Cardiac muscle cell (in vitro differentiated cells and primary cell): ENCODE measurements at regions not wholly inside any gene's neighbourhood (a gene's known extent, or its start where the extent isn't known, plus 50 kb on each side); places are given as distances from the start of the nearest gene placed in this dataset.

Experiments used
- DNase-seq, 2 donors: peaks; one replicate each; pipeline versions ENCODE4 v3.0.0 to v3.0.0-alpha.2; 2010 to 2017; ENCODE audit warnings: low read depth in 1 of 2, low spot score in 1 of 2
- H3K27ac ChIP-seq: fragments of 200-600 bp; sonication (generic); 2 replicates; pipeline ENCODE4 v1.5.1; 2016
- H3K27me3 ChIP-seq: fragments of 200-600 bp; sonication (generic); 2 replicates; pipeline ENCODE4 v1.6.0; 2016; ENCODE audit warnings: control low read depth
- H3K36me3 ChIP-seq: fragments of 200-600 bp; sonication (generic); 2 replicates; pipeline ENCODE4 v1.5.1; 2016; ENCODE audit warnings: control low read depth
- H3K4me1 ChIP-seq: fragments of 200-600 bp; sonication (generic); 2 replicates; pipeline ENCODE4 v1.8.1; 2017; ENCODE audit warnings: low read depth, mild to moderate bottlenecking, mixed run types
- H3K4me3 ChIP-seq: fragments of 200-600 bp; sonication (generic); 2 replicates; pipeline ENCODE4 v1.5.1; 2016; ENCODE audit warnings: mild to moderate bottlenecking
- H3K9me3 ChIP-seq: fragments of 200-600 bp; sonication (generic); 2 replicates; pipeline ENCODE4 v1.5.1; 2017; ENCODE audit warnings: low read depth, mild to moderate bottlenecking, control low read depth
- CTCF ChIP-seq: IDR thresholded peaks from 2 replicates; pipeline ENCODE4 v1.5.1; 2012; ENCODE audit warnings: low read depth, mild to moderate bottlenecking, low read length

GRCh38 chr2:103161456-103162289, 399.8 kb downstream of the TMEM182 start:
- TF ChIP-seq CTCF = peak; percentile 75
- no peak overlapping the region for H3K27ac ChIP-seq
- no peaks in the 10 kb centered on the region for H3K36me3 ChIP-seq
- no peaks in the 10 kb centered on the region for H3K9me3 ChIP-seq
- no peaks in the 10 kb centered on the region for H3K27me3 ChIP-seq
- peak; percentile 61 to 76 for DNase-seq
- H3K4me1 ChIP-seq = no peaks in the 10 kb centered on the region
- H3K4me3 ChIP-seq = no peak overlapping the region

- H3K27ac ChIP-seq = no peak overlapping the region
- no peaks in the 10 kb centered on the region for H3K4me1 ChIP-seq
- no peaks in the 10 kb centered on the region for H3K9me3 ChIP-seq
- no peaks in the 10 kb centered on the region for H3K27me3 ChIP-seq
- no peaks in the 10 kb centered on the region for H3K36me3 ChIP-seq
- no peak for TF ChIP-seq CTCF
- H3K4me3 ChIP-seq = no peak overlapping the region
- DNase-seq = no peak
Measured at GRCh38 chr2:103164748-103165147, 402.9 kb downstream of the TMEM182 start.

GRCh38 chr2:103165836-103166235, 404.0 kb downstream of the TMEM182 start:
- no peaks in the 10 kb centered on the region for H3K27me3 ChIP-seq
- no peaks in the 10 kb centered on the region for H3K36me3 ChIP-seq
- TF ChIP-seq CTCF = no peak
- H3K9me3 ChIP-seq = no peaks in the 10 kb centered on the region
- no peak overlapping the region for H3K27ac ChIP-seq
- H3K4me1 ChIP-seq = no peaks in the 10 kb centered on the region
- no peak overlapping the region for H3K4me3 ChIP-seq
- DNase-seq = no peak

GRCh38 chr2:103166456-103167324, 404.9 kb downstream of the TMEM182 start:
- Histone ChIP-seq H3K36me3 (no peaks in the 10 kb centered on the region), H3K4me1 (no peaks in the 10 kb centered on the region), H3K27ac (no peak overlapping the region), H3K27me3 (no peaks in the 10 kb centered on the region), H3K9me3 (no peaks in the 10 kb centered on the region), H3K4me3 (no peak overlapping the region)
- no peak for TF ChIP-seq CTCF
- no peak for DNase-seq

GRCh38 chr2:103167599-103167998, 405.8 kb downstream of the TMEM182 start:
- H3K36me3 ChIP-seq = no peaks in the 10 kb centered on the region
- no peaks in the 10 kb centered on the region for H3K27me3 ChIP-seq
- H3K9me3 ChIP-seq = no peaks in the 10 kb centered on the region
- no peaks in the 10 kb centered on the region for H3K4me1 ChIP-seq
- H3K27ac ChIP-seq = no peak overlapping the region
- no peak for TF ChIP-seq CTCF
- H3K4me3 ChIP-seq = no peak overlapping the region
- DNase-seq = no peak
